Esophagus squamous epithelium (tissue), 5 donors: ENCODE measurements at regions not wholly inside any gene's neighbourhood (a gene's known extent, or its start where the extent isn't known, plus 50 kb on each side); places are given as distances from the start of the nearest gene placed in this dataset.

Experiments used
- DNase-seq: peaks from one replicate; lab custom pipeline; 2025; lab: John Stamatoyannopoulos, UW
- H3K27ac ChIP-seq, 4 donors: fragments of 200-600 bp; sonication (generic); one replicate each; pipeline ENCODE4 v1.5.1; 2016 to 2019; ENCODE audit warnings: mild to moderate bottlenecking in 1 of 4
- H3K27me3 ChIP-seq, 4 donors: fragments of 200-600 bp; sonication (generic); 1 replicate in 3 of 4; 2 replicates in 1 of 4; pipeline versions ENCODE4 v1.5.1 to v1.6.0; 2017 to 2021; ENCODE audit warnings: antibody characterized with exemption in 1 of 4
- H3K36me3 ChIP-seq, 3 donors: fragments of 200-600 bp; sonication (generic); one replicate each; pipeline ENCODE4 v1.5.1; 2016 to 2019
- H3K4me1 ChIP-seq, 3 donors: fragments of 200-600 bp; sonication (generic); one replicate each; pipeline ENCODE4 v1.5.1; 2017 to 2019
- H3K4me3 ChIP-seq, 4 donors: fragments of 200-600 bp; sonication (generic); 1 replicate in 3 of 4; 2 replicates in 1 of 4; pipeline ENCODE4 v1.5.1; 2016 to 2019; ENCODE audit warnings: mild to moderate bottlenecking in 2 of 4, moderate library complexity in 1 of 4
- H3K9me3 ChIP-seq, 3 donors: fragments of 200-600 bp; sonication (generic); one replicate each; pipeline ENCODE4 v1.5.1; 2016 to 2019
- POLR2A ChIP-seq, 4 donors: fragments of 450-650 bp; IDR thresholded peaks; one replicate each; pipeline ENCODE4 v1.6.1; 2017; ENCODE audit warnings: antibody characterized with exemption in 4 of 4, mild to moderate bottlenecking in 4 of 4, moderate library complexity in 3 of 4
- WGBS, 2 donors: methylation state at CpG; one replicate each; pipeline ENCODE4 v1.1.5; 2018; 5-methylcytosine and 5-hydroxymethylcytosine counted together
- intact Hi-C: fragments of 100-400 bp; cut with DNase I; formaldehyde crosslinking; loops from one replicate; pipeline ENCODE4 v1.15.0; 2022
- TF ChIP-seq, protein P1 (sequence below), 6 experiments: fragments of 450-650 bp in 4 of 6; fragments of 200-600 bp in 2 of 6; sonication (generic) in 2 of 6; IDR thresholded peaks; one replicate each; pipeline ENCODE4 v1.5.1; 2016 to 2019; ENCODE audit warnings: antibody characterized with exemption in 6 of 6, mild to moderate bottlenecking in 4 of 6, moderate library complexity in 4 of 6
- donor health status: DM: yes; HTN: yes; CAD: no.

DNA sequence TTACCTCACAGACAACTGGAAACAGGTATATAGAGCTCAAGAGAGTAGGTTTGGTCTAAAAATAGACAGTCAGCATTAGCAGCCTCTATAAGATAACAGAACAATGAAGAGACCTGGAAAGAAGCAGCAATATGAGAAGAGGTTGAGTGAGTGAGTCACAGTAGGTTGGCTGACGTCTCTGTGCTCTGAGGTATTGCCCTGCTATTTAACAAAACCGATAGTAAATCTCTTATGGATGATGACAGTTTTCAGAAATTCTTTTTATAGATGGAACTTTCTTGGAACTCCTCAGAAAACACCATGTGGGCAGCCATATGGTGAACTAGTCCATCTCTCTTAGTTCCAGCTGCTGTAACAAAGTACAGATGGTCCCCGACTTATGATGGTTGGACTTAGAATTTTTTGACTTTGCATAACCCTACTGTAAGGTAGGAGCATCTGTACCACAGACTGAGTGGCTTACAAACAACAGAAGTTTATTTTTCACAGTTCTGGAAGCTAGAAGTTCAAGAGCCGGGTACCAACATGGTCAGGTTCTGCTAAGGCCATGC, 123.5 kb downstream of the MBD2 start:
- H3K27me3 ChIP-seq = no peaks in the 10 kb centered on the region
- no peaks in the 10 kb centered on the region for H3K36me3 ChIP-seq
- 59 to 69% methylated on average over 4 of the region's 4 CpGs for WGBS, 2 donors
- intact Hi-C loops = no loop called here
- DNase-seq = no peak
- no peak for TF ChIP-seq POLR2A (IDR thresholded peaks at IDR 0.05)
- TF ChIP-seq, protein P1, sequence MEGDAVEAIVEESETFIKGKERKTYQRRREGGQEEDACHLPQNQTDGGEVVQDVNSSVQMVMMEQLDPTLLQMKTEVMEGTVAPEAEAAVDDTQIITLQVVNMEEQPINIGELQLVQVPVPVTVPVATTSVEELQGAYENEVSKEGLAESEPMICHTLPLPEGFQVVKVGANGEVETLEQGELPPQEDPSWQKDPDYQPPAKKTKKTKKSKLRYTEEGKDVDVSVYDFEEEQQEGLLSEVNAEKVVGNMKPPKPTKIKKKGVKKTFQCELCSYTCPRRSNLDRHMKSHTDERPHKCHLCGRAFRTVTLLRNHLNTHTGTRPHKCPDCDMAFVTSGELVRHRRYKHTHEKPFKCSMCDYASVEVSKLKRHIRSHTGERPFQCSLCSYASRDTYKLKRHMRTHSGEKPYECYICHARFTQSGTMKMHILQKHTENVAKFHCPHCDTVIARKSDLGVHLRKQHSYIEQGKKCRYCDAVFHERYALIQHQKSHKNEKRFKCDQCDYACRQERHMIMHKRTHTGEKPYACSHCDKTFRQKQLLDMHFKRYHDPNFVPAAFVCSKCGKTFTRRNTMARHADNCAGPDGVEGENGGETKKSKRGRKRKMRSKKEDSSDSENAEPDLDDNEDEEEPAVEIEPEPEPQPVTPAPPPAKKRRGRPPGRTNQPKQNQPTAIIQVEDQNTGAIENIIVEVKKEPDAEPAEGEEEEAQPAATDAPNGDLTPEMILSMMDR (IDR thresholded peaks at IDR 0.05) = no peak
- no peaks in the 10 kb centered on the region for H3K4me1 ChIP-seq
- no peak overlapping the region for H3K4me3 ChIP-seq
- no peaks in the 10 kb centered on the region for H3K9me3 ChIP-seq
- H3K27ac ChIP-seq = no peak overlapping the region

DNA sequence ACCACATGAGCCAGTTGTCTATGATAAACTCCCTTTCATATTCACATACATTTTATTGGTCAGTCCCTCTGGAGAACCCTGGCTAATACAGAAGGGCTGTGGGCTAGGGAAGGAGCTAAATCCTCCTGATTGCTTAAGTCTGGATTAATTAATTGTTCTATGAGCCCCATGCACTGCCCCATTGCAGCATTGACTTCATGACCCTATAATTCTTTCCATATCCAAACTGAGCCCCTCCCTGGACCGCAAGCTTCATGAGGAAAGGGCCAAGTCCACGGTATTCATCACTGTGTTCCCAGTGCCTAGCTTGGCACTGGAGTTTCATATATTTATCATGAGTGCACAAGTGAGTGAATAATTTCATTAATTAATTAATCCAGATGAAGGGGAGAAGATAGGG, 124.0 kb downstream of the MBD2 start:
- Histone ChIP-seq H3K27me3 (no peaks in the 10 kb centered on the region), H3K9me3 (no peaks in the 10 kb centered on the region), H3K36me3 (no peaks in the 10 kb centered on the region), H3K27ac (no peak overlapping the region), H3K4me3 (no peak overlapping the region), H3K4me1 (no peaks in the 10 kb centered on the region)
- intact Hi-C loops = no loop called here
- TF ChIP-seq, protein P1 (IDR thresholded peaks at IDR 0.05) = no peak
- TF ChIP-seq POLR2A (IDR thresholded peaks at IDR 0.05) = no peak
- WGBS, 2 donors = 71 to 96% methylated on average over 1 to 2 of the region's 2 CpGs
- no peak for DNase-seq

DNA sequence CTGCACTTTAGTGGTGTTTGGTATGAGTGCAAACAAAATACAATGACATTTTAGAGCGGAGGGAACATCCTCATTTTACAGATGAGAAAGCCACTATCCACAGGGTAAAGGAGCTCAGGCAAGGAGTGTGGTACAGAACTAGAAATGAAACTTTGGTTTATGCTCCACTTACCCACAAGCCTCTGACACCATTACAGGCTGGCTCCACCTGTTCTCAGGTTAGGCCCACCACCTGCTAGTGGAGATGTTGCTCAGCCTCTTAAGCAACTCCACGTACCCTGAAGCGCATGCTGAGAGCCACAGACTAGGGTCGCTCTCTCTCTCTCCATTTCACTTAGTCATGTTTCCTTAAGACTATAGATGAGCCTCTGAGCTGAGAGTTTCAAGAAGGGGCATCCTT, 130.0 kb downstream of the MBD2 start:
- WGBS, 2 donors = 81 to 89% methylated on average over 4 of the region's 4 CpGs
- Histone ChIP-seq H3K27ac (no peak overlapping the region), H3K27me3 (no peaks in the 10 kb centered on the region), H3K9me3 (no peaks in the 10 kb centered on the region), H3K4me3 (no peak overlapping the region), H3K36me3 (no peaks in the 10 kb centered on the region), H3K4me1 (no peaks in the 10 kb centered on the region)
- TF ChIP-seq, protein P1 (IDR thresholded peaks at IDR 0.05) = no peak
- TF ChIP-seq POLR2A (IDR thresholded peaks at IDR 0.05) = no peak
- intact Hi-C loops = no loop called here
- DNase-seq = no peak

DNA sequence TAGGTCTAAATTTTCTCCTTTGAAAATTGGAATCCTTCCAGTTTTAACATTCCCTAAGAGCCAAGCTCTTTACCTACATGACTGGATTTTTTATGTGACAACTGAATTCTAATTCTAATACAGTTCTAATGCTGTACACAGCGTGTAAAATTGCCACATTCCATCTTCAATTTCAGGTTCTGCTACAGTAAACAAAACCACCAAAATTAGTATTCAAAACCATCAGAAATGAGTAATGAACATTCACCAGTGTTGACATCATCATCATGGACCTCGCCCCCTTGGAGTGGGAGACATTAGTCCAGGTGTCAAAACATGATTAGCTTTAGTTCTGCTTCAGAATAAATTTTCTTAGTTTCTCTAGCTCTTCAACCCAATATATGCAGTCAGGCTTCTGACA, 133.6 kb downstream of the MBD2 start:
- no peaks in the 10 kb centered on the region for H3K36me3 ChIP-seq
- H3K9me3 ChIP-seq = no peaks in the 10 kb centered on the region
- 40 to 58% methylated on average over 2 of the region's 2 CpGs for WGBS, 2 donors
- H3K4me1 ChIP-seq = no peaks in the 10 kb centered on the region
- H3K4me3 ChIP-seq = no peak overlapping the region
- TF ChIP-seq, protein P1 (IDR thresholded peaks at IDR 0.05) = no peak
- no peak for TF ChIP-seq POLR2A (IDR thresholded peaks at IDR 0.05)
- intact Hi-C loops = no loop called here
- H3K27ac ChIP-seq = no peak overlapping the region
- H3K27me3 ChIP-seq = no peaks in the 10 kb centered on the region
- DNase-seq = no peak

DNA sequence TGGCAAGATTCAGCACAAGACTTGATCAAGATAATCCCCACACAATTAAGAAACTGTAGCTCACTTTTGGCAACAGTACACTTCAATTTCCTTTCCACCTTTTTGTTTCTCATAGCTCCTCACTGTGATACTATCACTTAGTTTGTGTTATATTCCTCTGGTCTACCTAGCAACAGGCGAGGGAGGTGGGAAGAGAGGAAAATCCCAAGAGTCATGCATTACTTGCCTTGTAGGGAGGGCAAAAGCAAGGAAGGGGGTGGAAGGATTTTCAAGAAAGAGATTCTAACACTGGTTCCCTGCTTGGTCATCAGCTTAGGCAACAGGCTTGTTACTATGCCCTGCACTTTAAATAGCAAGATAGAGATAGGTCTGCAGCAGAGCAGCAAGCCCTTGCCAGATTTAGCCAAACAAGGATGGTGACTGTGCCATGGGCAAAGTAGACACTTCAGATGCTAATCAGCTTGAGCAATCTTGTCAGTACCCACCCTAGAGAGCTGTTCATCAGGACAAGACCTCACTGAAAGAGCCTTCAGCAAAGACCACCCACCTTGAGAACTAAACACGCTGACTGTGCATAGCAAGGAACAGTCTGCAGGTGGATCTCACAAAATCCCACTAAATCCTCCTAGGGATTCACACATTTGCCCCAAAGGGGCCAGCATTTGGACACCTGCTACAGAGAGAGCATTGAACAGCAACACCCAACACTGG, 134.6 kb downstream of the MBD2 start:
- Histone ChIP-seq H3K27ac (no peak overlapping the region), H3K9me3 (no peaks in the 10 kb centered on the region), H3K4me1 (no peaks in the 10 kb centered on the region), H3K27me3 (no peaks in the 10 kb centered on the region), H3K4me3 (no peak overlapping the region), H3K36me3 (no peaks in the 10 kb centered on the region)
- WGBS, 2 donors = 36 to 90% methylated on average over 2 of the region's 2 CpGs
- intact Hi-C loops = no loop called here
- TF ChIP-seq POLR2A (IDR thresholded peaks at IDR 0.05) = no peak
- TF ChIP-seq, protein P1 (IDR thresholded peaks at IDR 0.05) = no peak
- DNase-seq = no peak
